GM10248 (cell line): ENCODE measurements at regions not wholly inside any gene's neighbourhood (a gene's known extent, or its start where the extent isn't known, plus 50 kb on each side); places are given as distances from the start of the nearest gene placed in this dataset.

Source experiments
- CTCF ChIA-PET: fragments of 300-600 bp; sonication (Branson Sonifier 250); formaldehyde crosslinking; extraction: SDS; loops from one replicate; lab custom pipeline; 2021; ENCODE audit warnings: antibody characterized with exemption; lab: Yijun Ruan, JAX
- POLR2A ChIA-PET: fragments of 350-650 bp; sonication (Branson Sonifier 250); formaldehyde crosslinking; extraction: SDS; loops from one replicate; lab custom pipeline; 2020; ENCODE audit warnings: antibody characterized with exemption; lab: Yijun Ruan, JAX
- DNase-seq: peaks from one replicate; pipeline ENCODE4 v3.0.0; 2012; ENCODE audit errors: extremely low spot score
- TF ChIP-seq, protein P1 (sequence below): IDR thresholded peaks from 2 replicates; pipeline ENCODE4 v1.5.1; 2012; ENCODE audit warnings: mild to moderate bottlenecking, low read depth; ENCODE audit errors: extremely low read depth, missing control alignments, control extremely low read depth

DNA sequence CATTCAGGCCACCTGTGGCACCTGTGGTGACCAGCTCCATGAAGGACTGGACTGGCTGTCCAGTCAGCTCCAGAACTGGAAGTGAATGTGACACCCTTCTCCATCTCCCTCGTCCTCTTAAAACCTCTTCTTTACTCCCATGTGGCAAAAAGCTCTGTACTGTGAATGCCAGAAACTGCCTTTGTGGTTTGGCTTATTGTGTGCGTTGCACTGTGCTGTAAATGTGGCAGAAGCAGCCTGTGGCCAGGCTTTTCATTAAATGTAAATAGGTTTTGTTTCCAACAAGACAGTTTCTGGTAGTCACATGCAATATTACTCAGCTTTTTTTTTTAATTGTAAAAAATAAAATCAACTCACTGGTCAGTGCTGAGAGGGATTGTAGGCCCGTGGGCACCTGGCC is 453.7 kb downstream of the ATP23 start:
- CTCF ChIA-PET, result interaction anchor here (1.2 to 1.9 kb wide), 2 partner anchors 16 to 233 kb away, joined by 3 to 4 read pairs; no protein-coding TSS in a partner anchor
- TF ChIP-seq, protein P1, sequence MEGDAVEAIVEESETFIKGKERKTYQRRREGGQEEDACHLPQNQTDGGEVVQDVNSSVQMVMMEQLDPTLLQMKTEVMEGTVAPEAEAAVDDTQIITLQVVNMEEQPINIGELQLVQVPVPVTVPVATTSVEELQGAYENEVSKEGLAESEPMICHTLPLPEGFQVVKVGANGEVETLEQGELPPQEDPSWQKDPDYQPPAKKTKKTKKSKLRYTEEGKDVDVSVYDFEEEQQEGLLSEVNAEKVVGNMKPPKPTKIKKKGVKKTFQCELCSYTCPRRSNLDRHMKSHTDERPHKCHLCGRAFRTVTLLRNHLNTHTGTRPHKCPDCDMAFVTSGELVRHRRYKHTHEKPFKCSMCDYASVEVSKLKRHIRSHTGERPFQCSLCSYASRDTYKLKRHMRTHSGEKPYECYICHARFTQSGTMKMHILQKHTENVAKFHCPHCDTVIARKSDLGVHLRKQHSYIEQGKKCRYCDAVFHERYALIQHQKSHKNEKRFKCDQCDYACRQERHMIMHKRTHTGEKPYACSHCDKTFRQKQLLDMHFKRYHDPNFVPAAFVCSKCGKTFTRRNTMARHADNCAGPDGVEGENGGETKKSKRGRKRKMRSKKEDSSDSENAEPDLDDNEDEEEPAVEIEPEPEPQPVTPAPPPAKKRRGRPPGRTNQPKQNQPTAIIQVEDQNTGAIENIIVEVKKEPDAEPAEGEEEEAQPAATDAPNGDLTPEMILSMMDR, result no peak
- POLR2A ChIA-PET, result no interaction called here
- DNase-seq, result no peak

DNA sequence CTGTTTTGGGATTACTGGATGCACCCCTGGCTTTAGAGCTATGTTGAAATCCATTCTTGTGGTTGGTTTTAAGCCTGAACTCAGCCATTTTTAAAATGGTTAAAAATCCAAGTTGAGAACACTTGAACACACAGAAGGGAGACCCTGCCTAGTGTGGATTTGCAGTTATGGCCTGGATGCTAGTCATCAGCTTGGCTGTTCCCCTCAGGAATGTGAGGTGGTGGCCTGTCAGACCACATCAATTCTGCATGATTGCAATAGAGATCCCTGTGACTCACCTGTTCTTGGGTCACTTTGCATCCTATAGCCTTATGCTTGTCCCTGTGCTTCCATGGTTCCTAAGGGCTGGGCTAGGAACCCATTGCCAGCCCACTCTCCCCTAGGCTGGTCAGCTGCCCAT is 454.1 kb downstream of the ATP23 start:
- ChIA-PET POLR2A (no interaction called here), CTCF (interaction anchor here (1.9 kb wide), 1 partner anchor 16 kb away, joined by 4 read pairs; no protein-coding TSS in a partner anchor)
- no peak for DNase-seq
- TF ChIP-seq, protein P1, result no peak

DNA sequence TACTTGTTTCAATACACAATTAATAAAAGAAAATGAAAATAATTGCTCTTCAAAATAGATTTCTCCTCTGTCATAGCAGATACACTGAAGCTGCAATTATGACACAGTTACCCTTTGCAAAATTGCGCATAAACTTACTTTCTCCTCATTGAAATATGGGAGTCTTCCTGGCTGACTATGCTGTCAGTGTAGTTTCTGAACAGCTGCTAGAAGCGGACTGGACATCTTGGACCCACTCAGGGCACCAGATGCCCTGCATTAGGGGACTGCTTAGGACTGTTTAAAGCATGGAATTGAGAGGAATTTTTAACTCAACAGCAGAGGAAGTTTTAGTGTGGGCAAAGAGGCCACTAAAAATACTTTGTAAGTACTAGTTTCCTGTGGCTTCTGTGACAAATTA is 454.9 kb downstream of the ATP23 start:
- POLR2A ChIA-PET, result no interaction called here
- CTCF ChIA-PET, result interaction anchor here (1.0 to 1.9 kb wide), 2 partner anchors 14 to 17 kb away, joined by 3 to 4 read pairs; no protein-coding TSS in a partner anchor
- TF ChIP-seq, protein P1, result no peak
- no peak for DNase-seq

DNA sequence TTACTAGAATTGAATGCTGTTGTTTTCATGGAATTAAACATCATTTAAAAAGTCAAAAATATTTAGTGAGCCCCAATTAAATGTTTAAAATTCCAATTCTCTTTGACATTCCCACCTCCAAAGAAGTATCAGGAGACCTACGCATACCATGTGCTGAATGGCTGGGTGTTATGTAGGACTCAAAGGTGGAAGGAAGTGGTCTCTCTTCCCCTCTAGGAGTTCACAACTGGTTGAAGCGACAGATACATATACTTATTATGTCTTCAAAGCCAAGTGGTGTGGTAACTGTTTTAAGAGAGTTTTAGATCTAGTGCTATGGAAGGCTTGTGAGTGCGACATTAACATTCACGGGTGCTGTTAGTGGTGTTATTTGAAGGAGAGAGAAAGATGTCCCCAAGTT is 464.0 kb downstream of the ATP23 start:
- TF ChIP-seq, protein P1, result no peak
- ChIA-PET CTCF (no interaction called here), POLR2A (no interaction called here)
- no peak for DNase-seq

DNA sequence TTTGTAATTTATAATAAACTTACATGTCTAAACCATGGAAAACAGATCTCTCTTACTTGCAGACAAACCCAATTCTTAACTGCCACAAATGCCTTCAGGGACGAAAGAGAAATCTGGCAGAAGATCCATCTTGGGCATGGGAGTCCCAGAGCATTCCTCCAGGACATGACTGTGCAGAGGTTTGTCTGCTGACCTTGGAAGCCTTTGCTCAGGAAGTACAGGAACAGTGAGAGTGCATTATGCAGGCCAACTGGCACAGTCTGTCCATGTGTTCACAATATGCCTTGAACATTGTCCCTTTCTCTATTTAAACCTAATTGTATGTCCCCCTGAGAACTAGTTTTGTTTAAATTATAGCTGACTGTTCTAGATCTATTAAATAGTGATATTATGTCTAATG is 467.1 kb downstream of the ATP23 start:
- TF ChIP-seq, protein P1, result no peak

DNA sequence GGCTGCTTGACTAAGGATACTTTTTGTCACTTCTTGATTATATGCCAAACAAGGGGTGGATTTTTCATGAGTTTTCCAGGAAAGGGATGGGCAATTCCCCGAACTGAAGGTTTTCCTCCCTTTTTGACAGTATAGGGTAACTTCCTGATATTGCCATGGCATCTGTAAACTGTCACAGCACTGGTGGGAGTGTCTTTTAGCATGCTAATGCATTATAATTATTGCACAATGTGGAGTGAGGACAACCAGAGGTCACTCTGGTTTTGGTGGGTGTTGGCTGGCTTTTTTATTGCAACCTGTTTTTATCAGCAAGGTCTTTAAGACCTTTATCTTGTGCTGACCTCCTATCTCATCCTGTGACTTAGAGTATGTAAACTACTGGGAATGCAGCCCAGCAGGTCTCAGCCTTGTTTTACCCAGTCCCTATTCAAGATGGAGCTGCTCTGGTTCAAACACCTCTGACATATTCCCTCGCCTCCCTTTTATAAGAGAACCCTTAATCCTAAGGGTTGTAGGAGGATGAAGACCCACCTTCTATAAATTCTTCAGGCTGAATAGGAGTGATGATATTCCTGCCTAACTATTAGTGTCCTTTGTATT is 471.2 kb downstream of the ATP23 start:
- ChIA-PET CTCF (interaction anchor here (1.2 kb wide), 1 partner anchor 8 kb away, joined by 3 read pairs; no protein-coding TSS in a partner anchor), POLR2A (no interaction called here)
- no peak for DNase-seq
- TF ChIP-seq, protein P1, result no peak

More for the DNA sequence above, 467.1 kb downstream of the ATP23 start:
- DNase-seq, result no peak
- CTCF ChIA-PET, result interaction anchor here (0.9 to 1.2 kb wide), 2 partner anchors 9 to 28 kb away, joined by 3 read pairs; no protein-coding TSS in a partner anchor
- POLR2A ChIA-PET, result no interaction called here

DNA sequence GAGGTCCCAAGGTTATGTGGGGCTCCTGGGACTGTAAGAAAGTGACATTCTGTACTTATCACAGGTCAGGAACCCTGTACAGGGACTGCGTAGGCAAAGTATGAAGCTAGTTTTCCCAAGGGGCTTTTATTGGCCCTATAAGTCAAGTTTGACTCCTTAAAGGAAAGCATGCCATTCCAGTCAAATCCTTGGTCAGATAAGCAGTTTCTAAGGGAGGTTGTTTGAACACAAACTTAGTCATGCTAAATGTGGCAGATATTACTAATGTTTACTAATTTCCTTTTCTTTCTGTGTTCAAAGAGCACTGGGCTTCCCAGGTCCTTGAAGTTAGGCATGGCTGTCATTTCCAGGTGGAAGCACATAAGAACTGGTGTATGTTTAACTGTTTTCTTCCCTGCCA is 472.4 kb downstream of the ATP23 start:
- DNase-seq, result no peak
- TF ChIP-seq, protein P1, result no peak
- CTCF ChIA-PET, result interaction anchor here (0.8 to 1.2 kb wide), 2 partner anchors 10 to 12 kb away, joined by 3 read pairs; no protein-coding TSS in a partner anchor
- POLR2A ChIA-PET, result no interaction called here
